ENCODE measurements at regions not wholly inside any gene's neighbourhood (a gene's known extent, or its start where the extent isn't known, plus 50 kb on each side); places are given as distances from the start of the nearest gene placed in this dataset.

- no peak for TF ChIP-seq POLR2A (IDR thresholded peaks at IDR 0.05)
- TF ChIP-seq, protein P1, sequence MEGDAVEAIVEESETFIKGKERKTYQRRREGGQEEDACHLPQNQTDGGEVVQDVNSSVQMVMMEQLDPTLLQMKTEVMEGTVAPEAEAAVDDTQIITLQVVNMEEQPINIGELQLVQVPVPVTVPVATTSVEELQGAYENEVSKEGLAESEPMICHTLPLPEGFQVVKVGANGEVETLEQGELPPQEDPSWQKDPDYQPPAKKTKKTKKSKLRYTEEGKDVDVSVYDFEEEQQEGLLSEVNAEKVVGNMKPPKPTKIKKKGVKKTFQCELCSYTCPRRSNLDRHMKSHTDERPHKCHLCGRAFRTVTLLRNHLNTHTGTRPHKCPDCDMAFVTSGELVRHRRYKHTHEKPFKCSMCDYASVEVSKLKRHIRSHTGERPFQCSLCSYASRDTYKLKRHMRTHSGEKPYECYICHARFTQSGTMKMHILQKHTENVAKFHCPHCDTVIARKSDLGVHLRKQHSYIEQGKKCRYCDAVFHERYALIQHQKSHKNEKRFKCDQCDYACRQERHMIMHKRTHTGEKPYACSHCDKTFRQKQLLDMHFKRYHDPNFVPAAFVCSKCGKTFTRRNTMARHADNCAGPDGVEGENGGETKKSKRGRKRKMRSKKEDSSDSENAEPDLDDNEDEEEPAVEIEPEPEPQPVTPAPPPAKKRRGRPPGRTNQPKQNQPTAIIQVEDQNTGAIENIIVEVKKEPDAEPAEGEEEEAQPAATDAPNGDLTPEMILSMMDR (IDR thresholded peaks at IDR 0.05), result no peak
These were observed 399.9 kb downstream of the RAB28 start for GRCh38 chr4:13084210-13084609.
